Stimulated activated CD8-positive, alpha-beta memory T cell treated with anti-CD3 and anti-CD28 coated beads, Interleukin-4, amount 100 ng/mL, for 48 hours (primary cell): ENCODE measurements at regions not wholly inside any gene's neighbourhood (a gene's known extent, or its start where the extent isn't known, plus 50 kb on each side); places are given as distances from the start of the nearest gene placed in this dataset.
"Not testable (repeated sequence)": the region's sequence is repeated elsewhere in the genome, so short reads cannot be mapped to it uniquely, and the experiment has no call there.

Experiments used
- DNase-seq: peaks from one replicate; pipeline ENCODE4 v3.0.0-alpha.2; 2020

- DNase-seq = no peak
Measured at GRCh38 chr21:23660560-23660959, 1946.7 kb downstream of the MRPL39 start.

GRCh38 chr21:23644768-23645167 is 1962.5 kb downstream of the MRPL39 start:
- DNase-seq = no peak

- DNase-seq = no peak
Measured at GRCh38 chr21:23639721-23640120, 1967.6 kb downstream of the MRPL39 start.

DNA sequence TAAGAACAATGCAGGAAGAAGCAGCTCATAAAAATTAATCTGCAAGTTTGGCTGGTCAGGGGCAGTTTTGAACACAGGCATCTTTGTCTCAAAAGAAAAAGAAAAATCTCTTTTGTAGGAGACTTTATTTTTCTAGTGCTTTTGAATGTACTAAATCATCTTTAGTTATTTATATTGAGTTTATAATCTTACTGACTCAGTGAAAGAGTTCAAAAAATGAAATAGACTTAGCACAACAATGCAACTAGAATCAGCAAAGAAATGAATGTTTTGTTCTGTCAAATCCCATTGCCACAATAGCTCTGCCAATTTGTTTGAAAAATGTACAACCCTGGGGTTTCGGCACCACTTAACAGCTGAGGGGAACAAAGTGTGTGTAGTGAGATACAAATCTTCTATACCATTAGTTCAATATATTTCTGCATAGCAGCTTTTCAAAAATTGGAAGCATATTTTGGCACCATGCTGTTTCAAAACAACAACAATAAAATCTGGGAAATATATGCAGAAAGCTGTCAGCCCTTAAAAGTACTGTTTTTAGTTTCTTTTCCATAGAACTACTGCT is 1969.1 kb downstream of the MRPL39 start:
- DNase-seq = no peak

- no peak for DNase-seq
Measured at GRCh38 chr21:23633447-23633940, 1973.8 kb downstream of the MRPL39 start.

DNA sequence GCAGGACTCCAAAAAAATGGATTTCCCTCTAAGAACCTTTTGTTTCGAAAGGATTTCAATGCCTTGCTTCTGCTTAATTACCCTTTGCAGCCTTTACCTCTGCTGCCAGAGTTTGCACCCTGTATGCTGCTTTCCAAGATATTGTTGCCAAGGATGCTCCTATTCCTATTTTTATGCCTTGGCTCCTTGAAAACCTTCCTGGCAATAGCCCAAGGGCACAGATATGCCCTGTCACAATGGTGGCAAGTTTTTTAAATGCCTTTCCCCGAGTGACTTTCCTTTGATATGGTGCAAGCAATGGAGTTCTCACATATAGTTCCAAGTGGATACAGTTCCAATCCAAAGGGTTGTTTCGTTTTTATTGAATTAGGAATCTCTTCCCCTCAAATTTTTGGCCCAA is 1983.0 kb downstream of the MRPL39 start:
- no peak for DNase-seq

GRCh38 chr21:23613014-23613413 is 1994.3 kb downstream of the MRPL39 start:
- no peak for DNase-seq

DNA sequence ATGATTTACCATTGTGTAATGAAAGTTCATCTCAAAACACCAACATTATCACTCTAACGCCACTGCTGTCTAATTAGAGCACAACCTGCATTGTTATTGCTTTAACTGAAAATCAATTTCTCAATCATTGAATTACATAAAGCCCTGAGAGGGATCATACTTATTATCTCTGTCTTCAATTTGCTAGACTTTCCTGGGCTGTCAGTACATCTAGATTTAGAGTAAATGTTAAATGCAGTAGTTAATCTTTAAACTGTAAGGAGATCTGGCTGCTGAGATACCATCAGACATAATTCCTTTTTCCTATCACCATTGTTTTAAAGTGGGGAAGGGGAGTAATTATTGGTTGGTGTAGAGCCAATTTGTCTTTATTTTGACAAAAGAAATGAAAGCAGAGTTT is 1995.1 kb downstream of the MRPL39 start:
- no peak for DNase-seq

- no peak for DNase-seq
Measured at GRCh38 chr21:23607782-23608431, 1999.4 kb downstream of the MRPL39 start.

DNA sequence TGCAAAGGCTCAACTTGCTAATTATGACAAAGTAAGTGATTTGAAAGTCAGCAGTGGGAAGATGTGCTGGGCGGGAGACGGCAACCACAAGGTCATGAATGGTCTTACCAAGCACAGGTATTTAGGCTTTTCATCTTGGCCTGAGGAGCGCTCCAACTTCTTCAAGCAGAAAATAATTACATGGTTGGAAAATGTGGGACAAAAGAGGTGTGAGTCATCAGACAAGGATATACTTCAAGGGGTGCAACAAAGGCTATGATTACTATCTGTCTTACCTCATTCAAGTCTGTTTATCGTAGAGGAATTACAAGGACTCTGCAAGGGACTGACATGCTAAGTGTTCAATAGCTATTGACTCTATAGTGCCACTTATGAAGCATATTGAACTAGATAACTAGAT is 2005.7 kb downstream of the MRPL39 start:
- no peak for DNase-seq

DNA sequence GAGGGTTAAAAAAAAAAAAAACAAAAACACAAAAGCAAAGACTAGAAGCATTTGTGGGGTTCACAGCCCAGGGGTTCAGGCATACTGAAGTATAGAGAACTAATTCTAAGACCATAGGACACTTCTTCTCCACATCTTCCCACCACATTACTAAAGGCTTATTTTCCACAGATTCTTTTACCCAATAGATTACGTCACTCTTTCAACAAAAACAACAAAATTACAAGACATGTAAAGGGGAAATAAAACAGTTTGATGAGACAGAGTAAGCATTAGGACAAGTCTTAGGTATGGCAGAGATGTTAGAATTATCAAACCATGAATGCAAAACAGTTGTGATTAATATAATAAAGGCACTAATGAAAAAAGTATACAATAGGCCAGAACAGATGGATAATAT is 2013.7 kb downstream of the MRPL39 start:
- no peak for DNase-seq

DNA sequence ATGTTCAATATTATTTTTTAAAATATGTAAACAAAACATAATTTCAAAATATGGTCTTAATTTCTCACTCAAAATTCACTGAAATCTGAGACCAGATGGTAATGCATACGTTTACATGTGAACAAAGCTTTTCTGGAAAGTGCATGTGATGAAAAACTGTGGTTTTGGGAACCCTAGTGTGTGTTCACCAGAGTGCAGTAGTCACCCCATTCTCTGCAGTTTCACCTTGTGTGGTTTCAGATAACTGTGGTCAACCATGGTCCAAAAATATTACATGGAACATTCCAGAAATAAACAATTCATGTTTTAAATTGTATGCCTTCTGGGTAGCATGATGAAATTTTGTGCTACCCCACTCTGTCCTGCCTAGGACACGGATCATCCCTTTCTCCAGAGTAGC is 2021.9 kb downstream of the MRPL39 start:
- DNase-seq = no peak

DNA sequence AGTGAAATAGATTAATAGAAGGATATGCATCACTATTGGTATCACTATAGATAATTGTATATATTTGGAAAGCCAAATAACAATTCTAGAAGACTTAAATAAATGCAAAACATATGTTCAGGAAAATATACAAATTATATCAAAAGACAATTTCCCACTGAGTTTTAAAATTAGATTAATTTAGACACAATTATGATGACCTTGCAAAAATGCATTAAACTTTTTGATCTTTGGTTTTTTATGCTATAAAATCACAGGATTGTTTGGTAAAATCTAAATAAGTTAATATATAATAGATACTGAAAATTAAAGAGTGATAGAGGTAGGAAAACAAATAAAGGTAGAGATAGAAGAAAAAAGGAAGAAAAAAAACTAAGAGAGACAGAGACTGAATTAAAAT is 2027.7 kb downstream of the MRPL39 start:
- DNase-seq = no peak

DNA sequence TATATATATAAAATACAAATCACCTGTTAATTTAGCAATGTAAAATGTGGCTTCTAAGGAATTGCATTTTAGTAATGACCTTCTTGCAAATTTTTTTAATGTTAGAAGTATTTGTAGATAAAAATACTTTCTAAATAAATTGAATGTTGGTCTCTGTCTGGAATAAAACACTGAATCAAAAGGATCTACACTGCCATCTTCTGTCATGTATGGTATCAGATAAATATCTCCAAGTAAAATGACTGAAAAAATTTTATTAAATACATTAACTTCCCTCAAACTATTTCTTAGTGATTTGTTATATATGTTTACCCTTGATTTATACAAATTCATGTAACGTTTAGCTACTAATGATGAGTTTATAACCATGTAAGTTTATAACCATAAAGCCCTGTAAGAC is 2029.3 kb downstream of the MRPL39 start:
- no peak for DNase-seq

GRCh38 chr21:23574932-23575331 is 2032.3 kb downstream of the MRPL39 start:
- no peak for DNase-seq

DNA sequence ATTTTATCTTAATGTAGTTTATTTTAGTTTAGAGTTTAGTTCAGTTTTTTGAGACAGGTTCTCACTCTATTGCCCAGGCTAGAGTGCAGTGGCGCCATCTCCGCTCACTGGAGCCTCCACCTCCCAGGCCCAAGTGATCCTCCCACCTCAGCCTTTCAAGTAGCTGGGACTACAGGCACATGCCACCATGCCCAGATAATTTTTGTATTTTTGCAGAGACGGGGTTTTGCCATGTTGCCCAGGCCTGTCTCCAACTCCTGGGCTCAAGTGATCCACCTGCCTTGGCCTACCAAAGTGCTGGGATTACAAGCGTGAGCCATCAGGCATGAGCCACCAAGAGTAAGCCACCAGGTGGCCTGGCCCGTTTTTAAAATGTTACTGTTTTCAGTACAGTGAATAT is 2058.4 kb downstream of the MRPL39 start:
- DNase-seq = not testable (repeated sequence)

DNA sequence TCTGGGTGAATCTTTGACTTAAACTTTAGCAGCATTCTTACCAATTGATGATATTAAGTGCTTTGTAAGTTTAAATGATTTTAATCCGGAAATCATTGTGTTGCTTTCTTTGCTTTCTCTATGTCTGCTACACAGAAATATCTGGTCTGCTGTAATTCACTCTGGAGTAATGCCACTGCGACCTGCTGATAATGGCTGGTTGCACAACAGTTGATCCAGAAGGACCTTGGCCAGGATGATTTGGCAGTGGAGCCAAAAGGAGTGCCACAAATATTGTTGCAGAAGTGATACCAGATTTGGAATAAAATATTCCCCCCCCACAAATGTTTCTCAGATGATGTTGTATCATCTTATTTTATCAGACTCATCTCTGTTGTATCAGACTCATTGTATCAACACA is 2063.9 kb downstream of the MRPL39 start:
- no peak for DNase-seq

- no peak for DNase-seq
Measured at GRCh38 chr21:23542097-23542496, 2065.2 kb downstream of the MRPL39 start.

DNA sequence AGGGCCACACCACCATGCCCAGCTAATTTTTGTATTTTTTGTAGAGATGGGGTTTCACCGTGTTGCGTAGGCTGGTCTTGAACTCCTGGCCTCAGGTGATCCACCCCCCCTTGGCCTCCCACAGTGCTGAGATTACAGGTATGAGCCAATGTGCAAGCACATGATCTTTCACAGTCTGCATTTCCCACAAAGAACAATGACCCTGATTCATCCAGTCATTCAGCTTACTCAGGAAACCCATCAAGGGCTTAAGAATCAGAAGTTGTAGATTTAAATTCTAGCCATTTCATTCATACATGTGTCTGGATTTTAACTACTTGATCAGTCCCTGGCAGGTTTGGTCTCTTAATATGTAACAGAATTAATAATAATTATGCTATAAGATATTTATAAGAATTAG is 2065.7 kb downstream of the MRPL39 start:
- no peak for DNase-seq

- DNase-seq = no peak
Measured at GRCh38 chr21:23534850-23535249, 2072.4 kb downstream of the MRPL39 start.

- DNase-seq = no peak
Measured at GRCh38 chr21:23531444-23531843, 2075.8 kb downstream of the MRPL39 start.

GRCh38 chr21:23524685-23525084 is 2082.6 kb downstream of the MRPL39 start:
- no peak for DNase-seq

DNA sequence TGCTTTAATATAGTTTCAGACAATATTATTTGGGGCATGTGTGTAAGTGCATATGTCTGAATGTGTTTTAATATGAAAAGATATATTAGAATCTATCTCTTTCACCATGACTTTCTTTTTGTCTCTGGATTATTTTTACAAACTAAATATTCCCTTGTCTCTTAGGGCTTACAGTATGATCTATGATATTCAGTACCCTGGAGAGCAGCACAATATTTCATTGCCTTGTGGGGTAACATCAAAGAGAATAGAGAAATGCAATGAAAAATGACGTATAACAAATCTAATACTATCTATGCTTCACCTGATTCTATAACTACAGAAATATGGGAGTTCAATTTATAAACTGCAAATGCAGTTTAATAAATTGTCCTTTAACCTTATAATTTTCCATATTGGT is 2084.5 kb downstream of the MRPL39 start:
- no peak for DNase-seq

GRCh38 chr21:23507501-23507900 is 2099.8 kb downstream of the MRPL39 start:
- no peak for DNase-seq

GRCh38 chr21:23496729-23497128 is 2110.6 kb downstream of the MRPL39 start:
- DNase-seq = no peak
